ENCODE measurements at regions not wholly inside any gene's neighbourhood (a gene's known extent, or its start where the extent isn't known, plus 50 kb on each side); places are given as distances from the start of the nearest gene placed in this dataset.

GRCh38 chr18:53772293-53772692 is 452.2 kb downstream of the MBD2 start:
- Mint-ChIP-seq H3K4me1 (no peaks in the 10 kb centered on the region), H3K4me3 (no peak overlapping the region), H3K27me3 (ENCODE audit: low read depth) (no peaks in the 10 kb centered on the region), H3K9me3 (peaks cover 27% of the 10 kb centered on the region), H3K27ac (no peak overlapping the region), H3K36me3 (no peaks in the 10 kb centered on the region)
- TF ChIP-seq CTCF (IDR thresholded peaks at IDR 0.05; ENCODE audit: unreplicated experiment) = no peak
- no peak for DNase-seq (ENCODE audit: low spot score in 2 of 2, unreplicated experiment in 2 of 2)

DNA sequence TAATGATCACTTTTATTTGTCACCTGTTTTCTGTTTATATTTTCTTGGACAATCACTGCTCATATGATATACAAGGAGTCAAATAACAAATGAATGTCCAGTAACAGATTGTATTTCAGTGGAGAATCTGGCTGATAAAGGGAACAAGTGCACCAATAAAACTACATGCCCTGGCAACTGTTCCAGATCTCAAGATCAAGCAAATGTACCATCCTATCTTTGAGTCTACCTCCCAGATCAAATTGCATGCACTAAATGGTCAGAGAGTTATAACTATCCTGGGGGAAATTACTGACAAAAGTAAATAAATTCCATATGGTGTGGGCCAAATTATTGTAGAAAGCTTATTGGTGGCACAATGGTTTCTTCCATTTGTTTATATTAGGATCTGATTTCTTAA is 452.8 kb downstream of the MBD2 start:
- TF ChIP-seq CTCF (IDR thresholded peaks at IDR 0.05; ENCODE audit: unreplicated experiment) = no peak
- Mint-ChIP-seq H3K36me3 (no peaks in the 10 kb centered on the region), H3K4me1 (no peaks in the 10 kb centered on the region)

DNA sequence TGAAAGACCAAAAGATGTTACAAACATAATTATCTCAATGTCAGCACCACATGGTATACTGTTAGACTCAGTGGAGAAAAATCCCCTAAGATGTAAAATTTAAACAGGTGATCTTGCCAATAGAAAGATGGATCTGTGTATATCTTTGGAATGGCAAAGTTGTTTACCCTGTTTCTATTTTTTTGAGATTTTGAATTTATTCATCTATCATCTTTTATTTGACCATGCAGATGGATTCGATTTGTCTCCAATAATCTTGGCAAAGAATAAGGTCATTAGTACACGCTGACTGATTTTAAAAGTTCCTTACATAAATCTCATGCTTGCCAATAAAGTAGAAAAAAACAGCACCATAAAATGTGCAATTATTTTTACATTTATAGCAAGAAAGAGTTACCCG is 459.3 kb downstream of the MBD2 start:
- TF ChIP-seq CTCF (IDR thresholded peaks at IDR 0.05; ENCODE audit: unreplicated experiment) = no peak
- Mint-ChIP-seq H3K4me3 (no peak overlapping the region), H3K27me3 (ENCODE audit: low read depth) (no peaks in the 10 kb centered on the region), H3K27ac (no peak overlapping the region), H3K9me3 (peaks cover 32% of the 10 kb centered on the region), H3K36me3 (no peaks in the 10 kb centered on the region), H3K4me1 (no peaks in the 10 kb centered on the region)
- no peak for DNase-seq (ENCODE audit: low spot score in 2 of 2, unreplicated experiment in 2 of 2)

More for the DNA sequence above, 452.8 kb downstream of the MBD2 start:
- no peaks in the 10 kb centered on the region for H3K27me3 Mint-ChIP-seq (ENCODE audit: low read depth)
- no peak for DNase-seq (ENCODE audit: low spot score in 2 of 2, unreplicated experiment in 2 of 2)
- no peak overlapping the region for H3K27ac Mint-ChIP-seq
- no peak overlapping the region for H3K4me3 Mint-ChIP-seq
- H3K9me3 Mint-ChIP-seq = peaks cover 27% of the 10 kb centered on the region

GRCh38 chr18:53764086-53764485 is 460.4 kb downstream of the MBD2 start:
- TF ChIP-seq CTCF (IDR thresholded peaks at IDR 0.05; ENCODE audit: unreplicated experiment) = no peak
- Mint-ChIP-seq H3K4me3 (no peak overlapping the region), H3K27me3 (ENCODE audit: low read depth) (no peaks in the 10 kb centered on the region), H3K36me3 (no peaks in the 10 kb centered on the region), H3K4me1 (no peaks in the 10 kb centered on the region), H3K9me3 (peaks cover 31% of the 10 kb centered on the region), H3K27ac (no peak overlapping the region)
- DNase-seq (ENCODE audit: low spot score in 2 of 2, unreplicated experiment in 2 of 2) = no peak

- Mint-ChIP-seq H3K4me1 (peaks cover 5% of the 10 kb centered on the region), H3K27me3 (ENCODE audit: low read depth) (no peaks in the 10 kb centered on the region)
Measured at GRCh38 chr18:53757328-53757727, 467.1 kb downstream of the MBD2 start.

More at GRCh38 chr18:53757328-53757727, 467.1 kb downstream of the MBD2 start:
- DNase-seq (ENCODE audit: low spot score in 2 of 2, unreplicated experiment in 2 of 2) = no peak
- H3K36me3 Mint-ChIP-seq = no peaks in the 10 kb centered on the region
- H3K4me3 Mint-ChIP-seq = no peak overlapping the region
- TF ChIP-seq CTCF (IDR thresholded peaks at IDR 0.05; ENCODE audit: unreplicated experiment) = no peak
- H3K27ac Mint-ChIP-seq = no peak overlapping the region
- peaks cover 10% of the 10 kb centered on the region for H3K9me3 Mint-ChIP-seq

Measured in mesothelial cell of epicardium (in vitro differentiated cells).